ENCODE measurements at regions not wholly inside any gene's neighbourhood (a gene's known extent, or its start where the extent isn't known, plus 50 kb on each side); places are given as distances from the start of the nearest gene placed in this dataset.
"Not testable (repeated sequence)": the region's sequence is repeated elsewhere in the genome, so short reads cannot be mapped to it uniquely, and the experiment has no call there.

DNA sequence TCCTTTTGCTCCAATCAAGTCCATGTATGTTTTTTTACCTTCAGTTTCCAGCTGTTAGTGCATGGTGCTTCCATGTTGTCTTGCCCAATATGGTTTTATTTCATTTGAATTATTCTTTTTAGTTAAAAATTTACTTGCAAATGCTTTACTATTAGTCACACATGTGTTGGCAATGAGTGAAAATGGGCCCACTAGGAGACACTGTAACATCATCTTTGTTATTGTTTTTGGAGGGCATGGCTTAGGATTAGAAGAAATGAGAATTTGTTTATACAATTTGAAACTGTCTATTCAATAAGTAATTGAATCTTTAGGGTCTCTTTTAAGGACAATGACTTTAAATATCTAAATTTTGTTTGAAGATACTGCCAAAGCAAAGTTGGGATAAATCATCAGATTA is 133.7 kb downstream of the BRMS1L start:
- no peaks in the 10 kb centered on the region for H3K27me3 ChIP-seq (ENCODE audit: control insufficient read depth, insufficient read depth, low read length)
- H3K4me3 ChIP-seq (ENCODE audit: low read depth, low read length), result no peak overlapping the region
- no peak for DNase-seq (ENCODE audit: low read depth, low spot score)
- TF ChIP-seq, protein P1, sequence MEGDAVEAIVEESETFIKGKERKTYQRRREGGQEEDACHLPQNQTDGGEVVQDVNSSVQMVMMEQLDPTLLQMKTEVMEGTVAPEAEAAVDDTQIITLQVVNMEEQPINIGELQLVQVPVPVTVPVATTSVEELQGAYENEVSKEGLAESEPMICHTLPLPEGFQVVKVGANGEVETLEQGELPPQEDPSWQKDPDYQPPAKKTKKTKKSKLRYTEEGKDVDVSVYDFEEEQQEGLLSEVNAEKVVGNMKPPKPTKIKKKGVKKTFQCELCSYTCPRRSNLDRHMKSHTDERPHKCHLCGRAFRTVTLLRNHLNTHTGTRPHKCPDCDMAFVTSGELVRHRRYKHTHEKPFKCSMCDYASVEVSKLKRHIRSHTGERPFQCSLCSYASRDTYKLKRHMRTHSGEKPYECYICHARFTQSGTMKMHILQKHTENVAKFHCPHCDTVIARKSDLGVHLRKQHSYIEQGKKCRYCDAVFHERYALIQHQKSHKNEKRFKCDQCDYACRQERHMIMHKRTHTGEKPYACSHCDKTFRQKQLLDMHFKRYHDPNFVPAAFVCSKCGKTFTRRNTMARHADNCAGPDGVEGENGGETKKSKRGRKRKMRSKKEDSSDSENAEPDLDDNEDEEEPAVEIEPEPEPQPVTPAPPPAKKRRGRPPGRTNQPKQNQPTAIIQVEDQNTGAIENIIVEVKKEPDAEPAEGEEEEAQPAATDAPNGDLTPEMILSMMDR (IDR thresholded peaks at IDR 0.05; ENCODE audit: low read depth, low read length), result no peak
- no peaks in the 10 kb centered on the region for H3K9me3 ChIP-seq (ENCODE audit: control insufficient read depth, insufficient read depth, low read length)
- CTCF ChIA-PET, result no interaction called here
- POLR2A ChIA-PET, result no interaction called here
- no peak overlapping the region for H3K27ac ChIP-seq (ENCODE audit: low read depth, low read length)

DNA sequence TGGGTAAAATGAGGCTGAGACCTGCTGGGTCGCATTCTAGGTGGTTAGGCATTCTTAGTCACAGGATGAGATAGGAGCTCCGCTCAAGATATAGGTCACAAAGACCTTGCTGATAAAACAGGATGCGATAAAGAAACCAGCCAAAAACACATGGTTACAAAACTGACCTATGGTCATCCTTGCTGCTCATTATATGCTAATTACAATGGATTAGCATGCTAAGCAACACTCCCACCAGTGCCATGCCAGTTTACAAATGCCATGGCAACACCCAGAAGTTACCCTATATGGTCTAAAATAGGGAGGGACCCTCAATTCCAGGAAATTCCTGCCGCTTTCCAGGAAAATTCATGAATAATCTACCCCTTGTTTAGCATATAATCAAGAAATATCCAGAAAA is 132.4 kb downstream of the BRMS1L start:
- Histone ChIP-seq H3K4me3 (ENCODE audit: low read depth, low read length) (no peak overlapping the region), H3K9me3 (ENCODE audit: control insufficient read depth, insufficient read depth, low read length) (no peaks in the 10 kb centered on the region), H3K27ac (ENCODE audit: low read depth, low read length) (no peak overlapping the region), H3K27me3 (ENCODE audit: control insufficient read depth, insufficient read depth, low read length) (no peaks in the 10 kb centered on the region)
- DNase-seq (ENCODE audit: low read depth, low spot score), result no peak
- TF ChIP-seq, protein P1 (IDR thresholded peaks at IDR 0.05; ENCODE audit: low read depth, low read length), result no peak
- ChIA-PET CTCF (no interaction called here), POLR2A (no interaction called here)

DNA sequence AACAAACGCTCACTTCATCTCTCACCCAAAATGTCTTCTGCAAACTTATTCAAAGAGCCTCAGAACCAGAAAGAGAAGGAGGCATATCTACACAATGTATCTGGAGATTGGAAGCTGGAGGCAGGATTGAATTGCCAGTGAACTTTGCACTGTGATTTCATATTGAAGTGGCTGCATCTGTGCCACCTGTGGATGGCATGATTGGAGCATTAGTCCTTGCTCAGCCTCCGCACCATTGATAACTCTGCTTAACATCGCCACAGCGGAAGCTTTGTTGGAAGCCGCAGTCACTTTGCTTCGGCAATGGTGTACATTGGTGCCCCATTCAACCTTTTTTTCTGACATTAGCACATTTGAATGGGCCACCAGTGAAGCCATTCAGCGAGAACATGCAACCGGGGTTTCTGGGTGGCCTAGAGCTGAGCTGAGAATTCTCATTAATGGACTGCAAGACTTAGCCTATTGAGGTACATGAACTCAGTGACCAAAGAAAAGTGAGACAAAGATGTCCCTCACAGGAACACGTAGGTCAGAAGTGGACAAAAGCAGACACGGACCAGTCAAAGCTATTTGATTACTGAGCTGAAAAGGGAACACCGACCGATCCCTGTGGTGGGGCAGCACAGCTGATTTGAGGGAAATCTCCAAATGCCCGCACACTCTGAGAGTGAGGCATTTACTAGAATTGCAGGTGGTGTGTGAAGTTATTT is 130.4 kb downstream of the BRMS1L start:
- TF ChIP-seq, protein P1 (IDR thresholded peaks at IDR 0.05; ENCODE audit: low read depth, low read length), result no peak

DNA sequence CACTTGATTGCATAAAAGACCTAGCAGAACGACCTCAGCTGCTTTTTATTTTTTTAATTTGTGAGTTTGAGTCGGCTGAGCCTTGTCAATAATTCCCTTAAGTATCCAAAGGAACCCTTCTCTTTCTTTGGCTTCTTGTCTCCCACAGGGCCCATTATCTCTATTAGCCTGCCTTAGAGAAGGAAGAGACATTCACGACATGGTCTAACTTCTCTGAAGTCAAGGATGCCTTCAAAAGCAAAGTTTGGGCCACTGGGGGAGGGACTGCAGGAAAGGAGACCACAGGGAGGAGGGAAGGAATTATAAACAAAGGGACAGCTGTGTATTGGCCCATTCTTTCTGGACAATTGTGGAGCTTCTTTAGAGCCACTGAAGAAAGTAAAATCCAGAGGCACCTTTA is 126.4 kb downstream of the BRMS1L start:
- ChIA-PET CTCF (no interaction called here), POLR2A (no interaction called here)
- no peak for DNase-seq (ENCODE audit: low read depth, low spot score)
- Histone ChIP-seq H3K27me3 (ENCODE audit: control insufficient read depth, insufficient read depth, low read length) (peaks cover 3% of the 10 kb centered on the region), H3K27ac (ENCODE audit: low read depth, low read length) (no peak overlapping the region), H3K9me3 (ENCODE audit: control insufficient read depth, insufficient read depth, low read length) (no peaks in the 10 kb centered on the region), H3K4me3 (ENCODE audit: low read depth, low read length) (no peak overlapping the region)
- TF ChIP-seq, protein P1 (IDR thresholded peaks at IDR 0.05; ENCODE audit: low read depth, low read length), result no peak

More for the DNA sequence above, 130.4 kb downstream of the BRMS1L start:
- no peaks in the 10 kb centered on the region for H3K9me3 ChIP-seq (ENCODE audit: control insufficient read depth, insufficient read depth, low read length)
- peaks cover 3% of the 10 kb centered on the region for H3K27me3 ChIP-seq (ENCODE audit: control insufficient read depth, insufficient read depth, low read length)
- no peak for DNase-seq (ENCODE audit: low read depth, low spot score)
- no peak overlapping the region for H3K4me3 ChIP-seq (ENCODE audit: low read depth, low read length)
- ChIA-PET POLR2A (no interaction called here), CTCF (no interaction called here)
- H3K27ac ChIP-seq (ENCODE audit: low read depth, low read length), result no peak overlapping the region

DNA sequence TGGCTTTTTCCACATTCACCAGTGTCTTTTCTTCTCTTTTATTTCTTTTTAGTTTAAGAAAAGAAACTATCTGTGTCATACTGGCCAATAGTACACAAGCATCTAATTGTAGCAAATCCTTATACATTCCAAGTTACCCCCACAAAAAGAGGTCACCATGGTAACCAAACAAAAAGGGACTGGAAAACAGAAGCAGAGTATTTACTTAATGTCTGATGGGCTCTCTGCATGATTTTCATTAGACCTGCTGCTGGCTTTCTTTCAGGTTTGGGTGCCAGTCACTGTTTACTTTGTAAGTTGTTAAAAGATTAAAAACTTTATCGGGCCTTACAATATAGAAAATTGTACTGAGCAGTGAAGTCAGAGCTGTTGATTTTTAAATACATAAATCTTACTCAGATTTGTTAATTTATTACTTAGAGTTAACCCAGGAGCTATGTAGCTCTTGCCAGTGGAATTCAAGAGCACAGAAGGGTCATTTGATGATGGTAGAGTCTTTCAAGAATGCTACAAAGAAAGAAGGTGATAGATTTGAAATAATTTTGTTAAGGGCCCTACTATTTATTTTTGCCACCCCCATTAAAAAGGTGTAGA is 123.9 kb downstream of the BRMS1L start:
- ChIA-PET CTCF (no interaction called here), POLR2A (no interaction called here)

DNA sequence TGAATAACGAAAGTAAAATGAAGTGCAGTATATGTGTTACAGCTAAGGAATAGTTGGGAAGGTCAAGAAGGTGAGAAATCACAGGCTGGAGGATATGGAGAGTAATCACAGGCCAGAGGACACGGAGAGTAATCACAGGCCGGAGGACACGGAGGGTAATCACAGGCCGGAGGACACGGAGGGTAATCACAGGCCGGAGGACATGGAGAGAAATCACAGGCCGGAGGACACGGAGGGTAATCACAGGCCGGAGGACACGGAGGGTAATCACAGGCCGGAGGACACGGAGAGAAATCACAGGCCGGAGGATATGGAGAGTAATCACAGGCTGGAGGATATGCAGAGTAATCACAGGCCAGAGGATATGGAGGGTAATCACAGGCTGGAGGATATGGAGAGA is 121.8 kb downstream of the BRMS1L start:
- H3K4me3 ChIP-seq (ENCODE audit: low read depth, low read length); DNase-seq (ENCODE audit: low read depth, low spot score); H3K27me3 ChIP-seq (ENCODE audit: control insufficient read depth, insufficient read depth, low read length); H3K9me3 ChIP-seq (ENCODE audit: control insufficient read depth, insufficient read depth, low read length); CTCF ChIA-PET; H3K27ac ChIP-seq (ENCODE audit: low read depth, low read length); POLR2A ChIA-PET: not testable (repeated sequence)

More for the DNA sequence above, 123.9 kb downstream of the BRMS1L start:
- Histone ChIP-seq H3K27me3 (ENCODE audit: control insufficient read depth, insufficient read depth, low read length) (peaks cover 3% of the 10 kb centered on the region), H3K9me3 (ENCODE audit: control insufficient read depth, insufficient read depth, low read length) (no peaks in the 10 kb centered on the region), H3K27ac (ENCODE audit: low read depth, low read length) (no peak overlapping the region), H3K4me3 (ENCODE audit: low read depth, low read length) (no peak overlapping the region)
- no peak for DNase-seq (ENCODE audit: low read depth, low spot score)
- TF ChIP-seq, protein P1 (IDR thresholded peaks at IDR 0.05; ENCODE audit: low read depth, low read length), result no peak

Data from AG04450 (cell line).